AG09319 (cell line): ENCODE measurements at regions not wholly inside any gene's neighbourhood (a gene's known extent, or its start where the extent isn't known, plus 50 kb on each side); places are given as distances from the start of the nearest gene placed in this dataset.
"Not testable (repeated sequence)": the region's sequence is repeated elsewhere in the genome, so short reads cannot be mapped to it uniquely, and the experiment has no call there.

Experiments
- DNase-seq: peaks from one replicate; pipeline ENCODE4 v3.0.0-alpha.2; 2010; ENCODE audit warnings: low read depth; ENCODE audit errors: extremely low read depth
- TF ChIP-seq, protein P1 (sequence below): IDR thresholded peaks from 2 replicates; pipeline ENCODE4 v1.5.1; 2011; ENCODE audit warnings: low read depth, mild to moderate bottlenecking, inconsistent platforms, low read length, moderate library complexity

DNA sequence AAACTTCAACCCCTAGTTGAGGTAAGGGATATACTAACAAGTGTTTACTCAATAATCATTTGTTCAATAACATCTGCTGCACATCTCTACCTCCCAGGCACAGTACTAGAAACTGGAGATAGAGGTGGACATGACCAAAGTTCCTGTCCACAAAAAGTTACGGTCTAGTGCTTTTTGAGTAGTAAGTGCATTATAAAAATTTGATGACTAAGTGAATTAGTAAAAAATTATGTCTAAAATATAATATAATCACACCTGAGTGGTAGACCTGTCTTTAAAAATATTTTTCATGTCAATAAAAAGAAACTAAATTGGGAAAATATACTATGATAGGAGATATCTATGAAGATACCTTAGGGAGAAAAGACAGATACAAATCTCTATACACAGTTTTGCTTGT is 121.5 kb upstream of the FHIT start:
- TF ChIP-seq, protein P1, sequence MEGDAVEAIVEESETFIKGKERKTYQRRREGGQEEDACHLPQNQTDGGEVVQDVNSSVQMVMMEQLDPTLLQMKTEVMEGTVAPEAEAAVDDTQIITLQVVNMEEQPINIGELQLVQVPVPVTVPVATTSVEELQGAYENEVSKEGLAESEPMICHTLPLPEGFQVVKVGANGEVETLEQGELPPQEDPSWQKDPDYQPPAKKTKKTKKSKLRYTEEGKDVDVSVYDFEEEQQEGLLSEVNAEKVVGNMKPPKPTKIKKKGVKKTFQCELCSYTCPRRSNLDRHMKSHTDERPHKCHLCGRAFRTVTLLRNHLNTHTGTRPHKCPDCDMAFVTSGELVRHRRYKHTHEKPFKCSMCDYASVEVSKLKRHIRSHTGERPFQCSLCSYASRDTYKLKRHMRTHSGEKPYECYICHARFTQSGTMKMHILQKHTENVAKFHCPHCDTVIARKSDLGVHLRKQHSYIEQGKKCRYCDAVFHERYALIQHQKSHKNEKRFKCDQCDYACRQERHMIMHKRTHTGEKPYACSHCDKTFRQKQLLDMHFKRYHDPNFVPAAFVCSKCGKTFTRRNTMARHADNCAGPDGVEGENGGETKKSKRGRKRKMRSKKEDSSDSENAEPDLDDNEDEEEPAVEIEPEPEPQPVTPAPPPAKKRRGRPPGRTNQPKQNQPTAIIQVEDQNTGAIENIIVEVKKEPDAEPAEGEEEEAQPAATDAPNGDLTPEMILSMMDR, result no peak

DNA sequence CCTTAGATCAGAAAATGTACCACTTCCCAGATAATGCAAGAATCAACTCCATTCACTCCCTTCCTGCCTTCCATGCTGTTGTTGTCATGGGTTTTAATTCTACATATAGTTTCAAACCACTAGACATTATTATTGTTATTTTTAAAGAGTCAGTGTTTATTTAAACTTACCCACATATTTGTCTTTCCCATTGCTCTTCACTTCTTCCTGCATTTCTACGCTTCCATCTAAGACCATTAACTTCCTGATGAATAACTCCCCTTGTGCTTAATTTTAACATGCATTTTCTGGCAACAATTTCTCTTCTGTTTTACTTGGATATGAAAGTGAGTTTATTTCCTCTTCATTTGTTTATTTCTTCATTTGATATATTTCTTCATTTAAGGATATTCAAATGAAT is 127.1 kb upstream of the FHIT start:
- no peak for DNase-seq
- TF ChIP-seq, protein P1, result no peak

More for the DNA sequence above, 121.5 kb upstream of the FHIT start:
- no peak for DNase-seq

DNA sequence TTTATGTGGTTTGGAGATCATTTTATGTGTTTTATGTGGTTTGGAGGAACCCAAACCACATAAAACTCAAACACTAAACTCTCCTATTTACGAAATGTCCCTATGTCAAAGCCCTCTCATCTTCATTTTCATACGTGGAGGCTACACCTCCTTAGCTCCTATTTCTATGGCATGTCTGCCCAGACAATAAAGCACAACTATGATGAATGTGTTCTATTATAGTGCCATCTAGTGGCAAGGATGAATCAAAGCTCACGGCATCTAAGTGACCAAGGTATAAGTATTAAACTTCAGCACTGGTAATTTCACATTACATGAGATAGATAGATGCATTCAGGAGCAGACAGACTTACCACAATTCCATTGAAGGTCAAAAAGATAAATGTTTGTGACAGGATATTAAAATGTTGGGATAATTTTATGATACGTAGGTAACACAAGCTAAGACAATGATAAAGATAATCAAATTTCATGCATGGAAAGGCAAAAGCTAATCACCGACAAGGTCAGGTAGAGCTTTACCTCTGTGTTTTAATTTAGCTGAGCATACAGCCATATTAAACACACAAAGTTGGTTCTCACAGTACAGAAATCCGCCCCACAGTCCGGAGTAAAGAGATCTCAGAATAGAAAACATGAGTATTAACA is 130.6 kb upstream of the FHIT start:
- TF ChIP-seq, protein P1, result peak; percentile 41
- no peak for DNase-seq

DNA sequence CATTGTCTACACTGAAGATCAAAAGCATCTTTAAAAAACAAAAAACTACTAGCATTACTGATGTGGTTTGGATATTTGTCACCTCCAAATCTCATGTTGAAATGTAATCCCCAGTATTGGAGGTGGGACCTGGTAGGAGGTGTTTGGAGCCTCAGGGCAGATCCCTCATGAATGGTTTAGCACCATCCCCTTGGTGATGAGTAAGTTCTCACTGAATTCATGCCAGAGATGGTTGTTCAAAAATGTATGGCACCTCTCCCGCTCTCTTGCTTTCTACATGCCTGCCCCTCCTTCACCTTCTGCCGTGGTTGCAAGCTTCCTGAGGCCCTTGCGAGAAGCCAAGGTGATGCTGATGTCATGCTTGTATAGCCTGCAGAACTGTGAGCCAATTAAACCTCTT is 136.6 kb upstream of the FHIT start:
- DNase-seq, result no peak
- TF ChIP-seq, protein P1, result no peak

DNA sequence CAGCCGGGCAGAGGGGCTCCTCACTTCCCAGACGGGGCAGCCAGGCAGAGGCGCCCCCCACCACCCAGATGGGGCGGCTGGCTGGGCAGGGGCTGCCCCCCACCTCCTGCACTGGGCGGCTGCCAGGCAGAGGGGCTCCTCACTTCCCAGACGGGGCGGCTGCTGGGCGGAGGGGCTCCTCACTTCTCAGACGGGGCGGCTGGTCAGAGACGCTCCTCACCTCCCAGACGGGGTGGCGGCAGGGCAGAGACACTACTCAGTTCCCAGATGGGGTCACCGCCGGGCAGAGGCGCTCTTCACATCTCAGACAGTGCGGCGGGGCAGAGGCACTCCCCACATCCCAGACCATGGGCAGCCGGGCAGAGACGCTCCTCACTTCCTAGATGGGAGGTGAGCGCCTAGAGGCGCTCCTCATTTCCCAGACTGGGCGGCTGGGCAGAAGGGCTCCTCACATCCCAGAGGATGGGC is 142.3 kb upstream of the FHIT start:
- DNase-seq, result not testable (repeated sequence)

DNA sequence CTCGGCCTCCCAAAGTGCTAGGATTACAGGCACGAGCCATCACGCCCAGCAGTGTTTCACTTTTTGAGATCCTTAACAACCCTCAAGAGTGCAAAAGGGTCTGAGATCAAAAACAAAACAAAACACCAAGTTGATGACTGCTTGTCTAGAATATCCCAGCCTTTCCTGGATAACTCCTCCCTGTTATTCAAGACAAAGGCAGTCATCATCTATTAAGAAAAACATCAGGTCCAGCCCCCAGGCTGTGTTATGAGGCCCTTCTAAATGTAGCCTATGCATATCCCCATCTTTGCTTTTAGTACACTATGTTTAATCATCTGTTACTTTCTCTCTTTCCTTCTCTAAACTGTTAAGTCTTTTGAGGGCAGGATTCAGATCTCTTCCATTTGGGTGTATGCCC is 150.1 kb upstream of the FHIT start:
- TF ChIP-seq, protein P1, result no peak
- DNase-seq, result no peak

DNA sequence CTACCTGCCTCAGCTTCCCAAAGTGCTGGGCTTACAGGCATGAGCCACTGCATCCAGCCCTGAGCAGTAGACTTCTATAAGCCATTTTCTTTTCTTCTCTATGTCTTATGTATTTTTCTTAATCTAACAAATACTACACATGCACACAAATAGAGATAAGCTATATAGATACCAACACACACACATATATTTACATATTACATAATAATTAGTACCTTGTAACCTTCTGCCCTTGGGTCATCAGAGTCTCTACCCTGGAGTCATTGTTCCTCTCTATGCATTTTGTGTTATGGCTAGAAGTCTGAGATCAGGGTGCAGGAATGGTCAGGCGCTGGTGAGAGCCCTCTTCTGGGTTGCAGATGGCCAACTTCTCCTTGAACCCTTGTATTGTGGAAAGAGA is 154.0 kb upstream of the PTPRG start:
- DNase-seq, result no peak
- TF ChIP-seq, protein P1, result no peak

DNA sequence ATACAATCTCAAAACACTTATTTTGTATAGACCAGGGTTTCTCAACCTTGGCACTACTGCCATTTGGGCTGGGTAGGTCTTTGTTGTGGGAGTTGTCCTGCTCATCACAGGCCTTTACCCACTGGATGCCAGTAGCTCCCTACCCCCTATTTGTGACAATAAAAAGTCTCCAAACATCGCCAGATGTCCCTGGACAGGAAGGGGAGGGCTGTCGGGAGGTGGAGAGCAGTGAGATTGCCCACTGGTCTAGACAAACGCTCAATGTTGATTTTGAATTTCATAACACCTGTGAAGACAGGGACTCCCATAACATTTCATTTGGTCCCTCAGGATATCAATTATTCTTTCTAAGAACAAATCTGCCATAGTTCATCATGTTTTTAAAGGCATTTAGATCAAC is 151.7 kb upstream of the PTPRG start:
- no peak for DNase-seq
- TF ChIP-seq, protein P1, result no peak

DNA sequence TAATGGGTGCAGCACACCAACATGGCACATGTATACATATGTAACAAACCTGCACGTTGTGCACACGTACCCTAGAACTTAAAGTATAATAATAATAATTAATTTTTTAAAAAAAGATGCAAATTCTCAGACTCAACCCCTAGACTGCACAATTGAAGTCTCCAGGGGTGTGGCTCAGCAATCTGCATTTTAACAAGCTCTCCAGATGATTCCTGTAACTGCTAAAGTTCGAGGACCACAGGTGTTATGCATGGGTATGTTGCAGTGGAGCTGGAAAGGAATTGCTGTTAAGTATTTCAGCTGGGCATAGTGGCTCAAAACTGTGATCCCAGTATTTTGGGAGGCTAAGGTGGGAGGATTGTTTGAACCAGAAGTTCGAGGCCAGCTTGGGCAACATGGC is 151.0 kb upstream of the PTPRG start:
- DNase-seq, result not testable (repeated sequence)
